GM23248 (cell line): ENCODE measurements at regions not wholly inside any gene's neighbourhood (a gene's known extent, or its start where the extent isn't known, plus 50 kb on each side); places are given as distances from the start of the nearest gene placed in this dataset.

Source experiments
- EZH2 ChIP-seq: fragments of 200-600 bp; sonication (generic); IDR thresholded peaks from 2 replicates; pipeline ENCODE4 v1.6.1; 2018; ENCODE audit warnings: antibody characterized with exemption, mild to moderate bottlenecking; ENCODE audit not compliant: insufficient read depth, poor library complexity, severe bottlenecking
- EZH2phosphoT487 ChIP-seq: fragments of 200-600 bp; sonication (generic); IDR thresholded peaks from 2 replicates; pipeline ENCODE4 v1.6.1; 2018; ENCODE audit warnings: antibody characterized with exemption, moderate library complexity, mild to moderate bottlenecking, low read depth; ENCODE audit not compliant: insufficient read depth

- TF ChIP-seq EZH2: no peak
- no peak for TF ChIP-seq EZH2phosphoT487
Observed at GRCh38 chr1:193487722-193488121, 301.3 kb upstream of the B3GALT2 start.
